ENCODE measurements at regions not wholly inside any gene's neighbourhood (a gene's known extent, or its start where the extent isn't known, plus 50 kb on each side); places are given as distances from the start of the nearest gene placed in this dataset.

- TF ChIP-seq, protein P1, sequence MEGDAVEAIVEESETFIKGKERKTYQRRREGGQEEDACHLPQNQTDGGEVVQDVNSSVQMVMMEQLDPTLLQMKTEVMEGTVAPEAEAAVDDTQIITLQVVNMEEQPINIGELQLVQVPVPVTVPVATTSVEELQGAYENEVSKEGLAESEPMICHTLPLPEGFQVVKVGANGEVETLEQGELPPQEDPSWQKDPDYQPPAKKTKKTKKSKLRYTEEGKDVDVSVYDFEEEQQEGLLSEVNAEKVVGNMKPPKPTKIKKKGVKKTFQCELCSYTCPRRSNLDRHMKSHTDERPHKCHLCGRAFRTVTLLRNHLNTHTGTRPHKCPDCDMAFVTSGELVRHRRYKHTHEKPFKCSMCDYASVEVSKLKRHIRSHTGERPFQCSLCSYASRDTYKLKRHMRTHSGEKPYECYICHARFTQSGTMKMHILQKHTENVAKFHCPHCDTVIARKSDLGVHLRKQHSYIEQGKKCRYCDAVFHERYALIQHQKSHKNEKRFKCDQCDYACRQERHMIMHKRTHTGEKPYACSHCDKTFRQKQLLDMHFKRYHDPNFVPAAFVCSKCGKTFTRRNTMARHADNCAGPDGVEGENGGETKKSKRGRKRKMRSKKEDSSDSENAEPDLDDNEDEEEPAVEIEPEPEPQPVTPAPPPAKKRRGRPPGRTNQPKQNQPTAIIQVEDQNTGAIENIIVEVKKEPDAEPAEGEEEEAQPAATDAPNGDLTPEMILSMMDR (IDR thresholded peaks at IDR 0.05) = no peak
- TF ChIP-seq POLR2A (IDR thresholded peaks at IDR 0.05; ENCODE audit: low read depth) = no peak
Measured at GRCh38 chr6:164206807-164207423, 792.4 kb downstream of the QKI start.

Data from esophagus muscularis mucosa (tissue), 3 donors.